ENCODE measurements at regions not wholly inside any gene's neighbourhood (a gene's known extent, or its start where the extent isn't known, plus 50 kb on each side); places are given as distances from the start of the nearest gene placed in this dataset.

DNA sequence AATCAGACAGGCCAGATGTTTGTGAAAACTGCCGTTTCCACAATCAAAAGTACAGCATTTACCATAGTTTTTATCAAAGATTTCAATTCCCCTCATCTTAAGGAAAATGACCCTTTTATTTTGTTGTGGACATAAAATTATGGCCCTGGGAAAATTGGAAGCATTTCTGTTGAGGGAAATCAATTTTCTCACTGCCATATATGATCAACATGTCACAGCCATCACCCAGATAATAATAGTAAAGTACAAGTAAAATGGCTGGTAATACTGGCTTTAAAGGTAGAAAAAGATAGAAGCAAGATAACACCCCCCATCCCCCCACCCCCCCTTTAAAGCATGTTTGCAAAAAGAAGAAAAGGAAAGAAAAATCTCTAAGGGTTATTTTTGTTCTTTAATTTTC, 311.7 kb downstream of the WDR72 start:
- Histone ChIP-seq H3K23ac (ENCODE audit: insufficient read length, low read depth, low read length) (no peak overlapping the region), H3K23me2 (ENCODE audit: insufficient read length, low read depth, low read length, poor library complexity, severe bottlenecking) (no peaks in the 10 kb centered on the region), H3T11ph (ENCODE audit: low read length) (no peak overlapping the region), H4K20me1 (ENCODE audit: control insufficient read depth, insufficient read depth, insufficient read length) (no peaks in the 10 kb centered on the region), H2BK15ac (ENCODE audit: low read depth, low read length) (no peak overlapping the region), H2BK12ac (ENCODE audit: insufficient read length, low read depth, low read length) (no peak overlapping the region), H4K8ac (replicated peaks; ENCODE audit: insufficient read length, low read depth, low read length) (no peak overlapping the region), H3K9ac (ENCODE audit: extremely low read depth, insufficient read length, low read length) (no peak overlapping the region), H4K91ac (ENCODE audit: insufficient read length, low read depth, low read length) (no peak overlapping the region), H3K27me3 (ENCODE audit: insufficient read depth, low read length) (no peaks in the 10 kb centered on the region), H3K14ac (ENCODE audit: insufficient read depth, low read length) (no peak overlapping the region), H3K4me2 (ENCODE audit: insufficient read depth, insufficient read length, low read length) (no peak overlapping the region), H3K56ac (ENCODE audit: insufficient read length, low read depth, low read length) (no peak overlapping the region), H3K27ac (ENCODE audit: insufficient read length, low read depth, low read length) (no peak overlapping the region), H3K18ac (ENCODE audit: insufficient read length, low read depth, low read length) (no peak overlapping the region), H3K4me1 (ENCODE audit: insufficient read depth, low read length) (no peaks in the 10 kb centered on the region), H3K9me3 (ENCODE audit: control insufficient read depth, low read depth, low read length) (no peaks in the 10 kb centered on the region), H2BK5ac (ENCODE audit: insufficient read length, low read length) (no peak overlapping the region), H2BK20ac (ENCODE audit: low read depth, low read length, poor library complexity, severe bottlenecking) (no peak overlapping the region), H2AFZ (ENCODE audit: low read length) (no peak overlapping the region), H3K4ac (ENCODE audit: low read depth, low read length) (no peak overlapping the region), H4K5ac (ENCODE audit: insufficient read length, low read depth, low read length) (no peak overlapping the region), H2BK120ac (ENCODE audit: low read depth, low read length, poor library complexity, severe bottlenecking) (no peak overlapping the region), H3K79me1 (ENCODE audit: insufficient read depth, low read depth, low read length, poor library complexity, severe bottlenecking) (no peaks in the 10 kb centered on the region), H3K79me2 (ENCODE audit: insufficient read depth, low read length) (no peaks in the 10 kb centered on the region), H2AK5ac (ENCODE audit: insufficient read length, low read length) (no peak overlapping the region)
- WGBS (ENCODE audit: extremely low coverage, insufficient read length, low lambda C conversion rate): no CpG with 5 or more reads among the region's 1 CpG
- Mint-ChIP-seq H3K27me3 (ENCODE audit: low read depth) (no peaks in the 10 kb centered on the region; the same call in none of the 2 replicates), H3K36me3 (ENCODE audit: insufficient read depth in 1 of 3, low read depth in 3 of 3) (no peaks in the 10 kb centered on the region), H3K27ac (peak overlapping the region in 1 of 3 experiments; percentile 23; a peak in 1 of 7 replicates), H3K9me3 (no peaks in the 10 kb centered on the region), H3K4me1 (peaks cover 20 to 26% of the 10 kb centered on the region in 2 experiments), H3K4me3 (no peak overlapping the region)
- TF ChIP-seq, protein P1, sequence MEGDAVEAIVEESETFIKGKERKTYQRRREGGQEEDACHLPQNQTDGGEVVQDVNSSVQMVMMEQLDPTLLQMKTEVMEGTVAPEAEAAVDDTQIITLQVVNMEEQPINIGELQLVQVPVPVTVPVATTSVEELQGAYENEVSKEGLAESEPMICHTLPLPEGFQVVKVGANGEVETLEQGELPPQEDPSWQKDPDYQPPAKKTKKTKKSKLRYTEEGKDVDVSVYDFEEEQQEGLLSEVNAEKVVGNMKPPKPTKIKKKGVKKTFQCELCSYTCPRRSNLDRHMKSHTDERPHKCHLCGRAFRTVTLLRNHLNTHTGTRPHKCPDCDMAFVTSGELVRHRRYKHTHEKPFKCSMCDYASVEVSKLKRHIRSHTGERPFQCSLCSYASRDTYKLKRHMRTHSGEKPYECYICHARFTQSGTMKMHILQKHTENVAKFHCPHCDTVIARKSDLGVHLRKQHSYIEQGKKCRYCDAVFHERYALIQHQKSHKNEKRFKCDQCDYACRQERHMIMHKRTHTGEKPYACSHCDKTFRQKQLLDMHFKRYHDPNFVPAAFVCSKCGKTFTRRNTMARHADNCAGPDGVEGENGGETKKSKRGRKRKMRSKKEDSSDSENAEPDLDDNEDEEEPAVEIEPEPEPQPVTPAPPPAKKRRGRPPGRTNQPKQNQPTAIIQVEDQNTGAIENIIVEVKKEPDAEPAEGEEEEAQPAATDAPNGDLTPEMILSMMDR (conservative IDR thresholded peaks at IDR 0.05): no peak
- no peak for DNase-seq
